ENCODE measurements at regions not wholly inside any gene's neighbourhood (a gene's known extent, or its start where the extent isn't known, plus 50 kb on each side); places are given as distances from the start of the nearest gene placed in this dataset.
"Not testable (repeated sequence)": the region's sequence is repeated elsewhere in the genome, so short reads cannot be mapped to it uniquely, and the experiment has no call there.

- intact Hi-C loops (cut with DNase I); H3K4me1 ChIP-seq; ATAC-seq; DNase-seq; H3K4me3 ChIP-seq; H3K36me3 ChIP-seq; H3K27ac ChIP-seq; H3K9me3 ChIP-seq: not testable (repeated sequence)
- H3K27me3 ChIP-seq, result peaks cover 0 to 12% (median 0%) of the 10 kb centered on the region in 7 donors
- WGBS, 2 donors, result 91 to 94% methylated on average over 1 of the region's 1 CpG
These were observed 132.7 kb downstream of the SNX10 start for GRCh38 chr7:26424319-26424718.

DNA sequence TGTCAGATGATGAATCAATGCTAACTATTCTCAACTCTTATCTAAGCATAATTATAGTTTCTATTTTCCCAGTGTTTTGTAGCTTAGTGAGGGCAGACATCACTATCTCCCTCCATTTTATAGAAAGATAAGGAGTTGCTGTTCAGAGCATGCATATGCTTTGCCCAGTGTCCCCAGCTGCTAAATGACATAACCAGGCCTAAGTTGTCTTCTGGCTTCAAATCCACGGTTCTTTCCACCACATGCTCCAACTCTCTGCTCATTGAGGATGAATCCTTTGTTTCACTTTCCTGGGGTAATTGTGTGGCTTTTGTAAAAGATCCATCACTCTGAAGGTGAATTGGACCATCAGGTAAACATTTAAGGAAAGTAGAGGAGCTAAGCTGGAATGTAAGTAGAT is 134.0 kb downstream of the SNX10 start:
- 52 to 56% methylated on average over 1 of the region's 1 CpG for WGBS, 2 donors
- Histone ChIP-seq H3K27ac (no peak overlapping the region), H3K4me1 (no peaks in the 10 kb centered on the region), H3K36me3 (no peaks in the 10 kb centered on the region), H3K4me3 (no peak overlapping the region), H3K27me3 (peaks cover 0 to 9% (median 0%) of the 10 kb centered on the region in 7 donors), H3K9me3 (no peaks in the 10 kb centered on the region)
- no peak for ATAC-seq
- no peak for TF ChIP-seq CTCF (IDR thresholded peaks at IDR 0.05)
- DNase-seq, result no peak
- intact Hi-C loops (cut with DNase I), result no loop called here

- H3K4me3 ChIP-seq, result no peak overlapping the region
- H3K36me3 ChIP-seq, result no peaks in the 10 kb centered on the region
- no peak for TF ChIP-seq CTCF (IDR thresholded peaks at IDR 0.05)
- WGBS, 2 donors, result 61 to 63% methylated on average over 5 of the region's 5 CpGs
- intact Hi-C loops (cut with DNase I), result no loop called here
- no peak overlapping the region for H3K27ac ChIP-seq
- ATAC-seq, result no peak
- peaks cover 0 to 7% (median 0%) of the 10 kb centered on the region in 7 donors for H3K27me3 ChIP-seq
- no peak for DNase-seq
- H3K9me3 ChIP-seq, result no peaks in the 10 kb centered on the region
- no peaks in the 10 kb centered on the region for H3K4me1 ChIP-seq
These were observed 134.4 kb downstream of the SNX10 start for GRCh38 chr7:26426096-26426495.

DNA sequence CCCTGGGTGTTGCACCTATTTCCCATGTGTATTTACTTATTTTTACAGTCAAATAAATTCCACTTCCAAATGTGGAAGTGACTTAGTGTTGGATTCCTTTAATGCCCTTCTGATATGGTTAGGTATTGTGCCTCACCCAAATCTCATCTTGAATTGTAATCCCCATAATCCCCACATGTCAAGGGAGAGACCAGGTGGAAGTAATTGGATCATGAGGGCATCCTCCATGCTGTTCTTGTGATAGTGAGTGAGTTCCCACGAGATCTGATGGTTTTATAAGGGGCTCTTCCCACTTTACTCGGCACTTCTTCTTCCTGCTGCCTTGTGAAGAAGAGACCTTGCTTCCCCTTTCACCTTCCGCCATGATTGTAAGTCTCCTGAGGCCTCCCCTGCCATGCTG is 136.9 kb downstream of the SNX10 start:
- no peaks in the 10 kb centered on the region for H3K9me3 ChIP-seq
- intact Hi-C loops (cut with DNase I), result no loop called here
- no peaks in the 10 kb centered on the region for H3K36me3 ChIP-seq
- no peak overlapping the region for H3K4me3 ChIP-seq
- DNase-seq (no peak), ATAC-seq (no peak)
- no peak for TF ChIP-seq CTCF (IDR thresholded peaks at IDR 0.05)
- H3K27me3 ChIP-seq, result peaks cover 0 to 7% (median 0%) of the 10 kb centered on the region in 7 donors
- no peak overlapping the region for H3K27ac ChIP-seq
- WGBS, 2 donors, result 64 to 80% methylated on average over 3 of the region's 3 CpGs
- no peaks in the 10 kb centered on the region for H3K4me1 ChIP-seq

GRCh38 chr7:26429168-26429567 is 137.5 kb downstream of the SNX10 start:
- DNase-seq, result no peak
- Histone ChIP-seq H3K36me3 (no peaks in the 10 kb centered on the region), H3K4me1 (no peaks in the 10 kb centered on the region), H3K4me3 (no peak overlapping the region), H3K27ac (no peak overlapping the region), H3K27me3 (peaks cover 0 to 7% (median 0%) of the 10 kb centered on the region in 7 donors), H3K9me3 (no peaks in the 10 kb centered on the region)
- intact Hi-C loops (cut with DNase I), result no loop called here
- WGBS, 2 donors, result 78 to 80% methylated on average over 5 of the region's 5 CpGs
- no peak for TF ChIP-seq CTCF (IDR thresholded peaks at IDR 0.05)
- ATAC-seq, result no peak

Measured in heart right ventricle (tissue), 16 donors.